ENCODE measurements at regions not wholly inside any gene's neighbourhood (a gene's known extent, or its start where the extent isn't known, plus 50 kb on each side); places are given as distances from the start of the nearest gene placed in this dataset.

- Histone ChIP-seq H3K36me3 (replicated peaks) (no peaks in the 10 kb centered on the region), H3K27me3 (replicated peaks) (peaks cover 15% of the 10 kb centered on the region), H3K4me3 (ENCODE audit: low read depth, low read length) (no peak overlapping the region), H3K27ac (no peak overlapping the region)
- no peak for DNase-seq
- in situ Hi-C loops (cut with HindIII; ENCODE audit: low pct_ligation_motif_present, low sequenced_read_pairs) = no loop called here
- no peak for TF ChIP-seq CTCF (IDR thresholded peaks at IDR 0.05; ENCODE audit: low read depth, low read length, missing control alignments)
Observed at GRCh38 chr20:48170625-48171024, 385.3 kb upstream of the SULF2 start.

- no peak for DNase-seq
- Histone ChIP-seq H3K4me3 (ENCODE audit: low read depth, low read length) (no peak overlapping the region), H3K27ac (no peak overlapping the region), H3K36me3 (replicated peaks) (no peaks in the 10 kb centered on the region), H3K27me3 (replicated peaks) (peaks cover 15% of the 10 kb centered on the region)
- in situ Hi-C loops (cut with HindIII; ENCODE audit: low pct_ligation_motif_present, low sequenced_read_pairs) = no loop called here
- TF ChIP-seq CTCF (IDR thresholded peaks at IDR 0.05; ENCODE audit: low read depth, low read length, missing control alignments) = no peak
Observed at GRCh38 chr20:48169650-48170225, 384.5 kb upstream of the SULF2 start.

- in situ Hi-C loops (cut with HindIII; ENCODE audit: low pct_ligation_motif_present, low sequenced_read_pairs) = no loop called here
- TF ChIP-seq CTCF (IDR thresholded peaks at IDR 0.05; ENCODE audit: low read depth, low read length, missing control alignments) = no peak
- H3K27me3 ChIP-seq (replicated peaks) = peaks cover 12% of the 10 kb centered on the region
- no peaks in the 10 kb centered on the region for H3K36me3 ChIP-seq (replicated peaks)
- DNase-seq = no peak
- no peak overlapping the region for H3K27ac ChIP-seq
- no peak overlapping the region for H3K4me3 ChIP-seq (ENCODE audit: low read depth, low read length)
Observed at GRCh38 chr20:48166082-48166835, 381.0 kb upstream of the SULF2 start.

GRCh38 chr20:48165401-48165685 lies 380.1 kb upstream of the SULF2 start:
- no peak overlapping the region for H3K4me3 ChIP-seq (ENCODE audit: low read depth, low read length)
- H3K36me3 ChIP-seq (replicated peaks) = no peaks in the 10 kb centered on the region
- in situ Hi-C loops (cut with HindIII; ENCODE audit: low pct_ligation_motif_present, low sequenced_read_pairs) = no loop called here
- no peak for DNase-seq
- H3K27me3 ChIP-seq (replicated peaks) = peaks cover 12% of the 10 kb centered on the region
- no peak for TF ChIP-seq CTCF (IDR thresholded peaks at IDR 0.05; ENCODE audit: low read depth, low read length, missing control alignments)
- no peak overlapping the region for H3K27ac ChIP-seq

GRCh38 chr20:48164566-48165400 lies 379.5 kb upstream of the SULF2 start:
- Histone ChIP-seq H3K4me3 (ENCODE audit: low read depth, low read length) (no peak overlapping the region), H3K36me3 (replicated peaks) (no peaks in the 10 kb centered on the region), H3K27ac (no peak overlapping the region), H3K27me3 (replicated peaks) (peaks cover 12% of the 10 kb centered on the region)
- no peak for DNase-seq
- in situ Hi-C loops (cut with HindIII; ENCODE audit: low pct_ligation_motif_present, low sequenced_read_pairs) = no loop called here
- no peak for TF ChIP-seq CTCF (IDR thresholded peaks at IDR 0.05; ENCODE audit: low read depth, low read length, missing control alignments)

All from brain microvascular endothelial cell (primary cell).